ENCODE measurements at regions not wholly inside any gene's neighbourhood (a gene's known extent, or its start where the extent isn't known, plus 50 kb on each side); places are given as distances from the start of the nearest gene placed in this dataset.
"Not testable (repeated sequence)": the region's sequence is repeated elsewhere in the genome, so short reads cannot be mapped to it uniquely, and the experiment has no call there.

GRCh38 chr2:147033044-147033443 is 811.8 kb upstream of the ACVR2A start:
- DNase-seq (ENCODE audit: low read depth in 2 of 3, low spot score in 1 of 3): no peak

- no peak for DNase-seq (ENCODE audit: low read depth in 2 of 3, low spot score in 1 of 3)
Observed at GRCh38 chr2:147031897-147032296, 812.9 kb upstream of the ACVR2A start.

- no peak for DNase-seq (ENCODE audit: low read depth in 2 of 3, low spot score in 1 of 3)
Observed at GRCh38 chr2:147030966-147031720, 813.7 kb upstream of the ACVR2A start.

- DNase-seq (ENCODE audit: low read depth in 2 of 3, low spot score in 1 of 3): no peak
Observed at GRCh38 chr2:147027436-147027835, 817.4 kb upstream of the ACVR2A start.

- DNase-seq (ENCODE audit: low read depth in 2 of 3, low spot score in 1 of 3): no peak
Observed at GRCh38 chr2:147026664-147027295, 818.0 kb upstream of the ACVR2A start.

DNA sequence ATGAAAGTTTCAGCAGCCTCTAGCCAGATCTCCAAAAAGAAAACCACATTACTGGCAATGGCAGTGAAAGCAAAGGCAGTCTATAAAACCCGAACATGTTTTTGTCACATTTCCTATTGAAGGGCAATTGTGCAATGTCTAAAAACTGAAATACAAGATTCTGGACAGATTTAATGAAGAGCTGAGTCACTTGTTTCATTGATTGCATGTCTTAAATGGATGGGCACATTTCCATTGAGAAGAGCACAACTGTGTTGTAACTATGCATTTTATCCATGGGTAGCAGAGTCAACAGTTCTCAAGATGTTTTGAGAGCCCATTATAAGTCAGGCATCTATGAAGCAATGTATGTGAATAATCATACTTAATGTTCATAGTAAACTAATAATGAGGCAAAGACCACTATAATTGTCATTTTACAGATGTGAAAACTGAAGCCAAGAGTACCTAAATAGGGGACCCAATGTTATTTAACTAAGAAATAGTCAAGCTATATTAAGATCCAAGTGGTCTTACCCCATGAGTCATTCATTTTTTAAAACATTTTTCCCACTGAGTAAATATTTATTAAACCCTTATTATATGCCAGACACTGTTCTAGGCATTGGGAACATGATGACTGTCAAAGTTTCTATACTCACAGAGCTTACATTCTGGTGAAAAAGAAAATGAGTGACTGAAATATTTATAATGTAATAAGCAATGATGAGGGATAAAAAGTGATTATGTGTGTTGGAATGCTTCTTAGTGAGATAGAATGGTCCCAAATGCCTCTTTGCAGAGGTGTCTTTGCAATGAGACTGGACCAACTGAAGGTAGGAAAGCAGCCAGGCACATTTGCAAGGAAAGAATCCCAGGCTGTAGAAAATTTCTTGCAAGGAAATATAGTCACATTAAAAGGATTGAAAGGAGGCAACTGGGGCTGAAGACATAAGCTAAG is 818.9 kb upstream of the ACVR2A start:
- DNase-seq (ENCODE audit: low read depth in 2 of 3, low spot score in 1 of 3): no peak

- DNase-seq (ENCODE audit: low read depth in 2 of 3, low spot score in 1 of 3): no peak
Observed at GRCh38 chr2:147019311-147019710, 825.5 kb upstream of the ACVR2A start.

- no peak for DNase-seq (ENCODE audit: low read depth in 2 of 3, low spot score in 1 of 3)
Observed at GRCh38 chr2:147017951-147018645, 826.7 kb upstream of the ACVR2A start.

DNA sequence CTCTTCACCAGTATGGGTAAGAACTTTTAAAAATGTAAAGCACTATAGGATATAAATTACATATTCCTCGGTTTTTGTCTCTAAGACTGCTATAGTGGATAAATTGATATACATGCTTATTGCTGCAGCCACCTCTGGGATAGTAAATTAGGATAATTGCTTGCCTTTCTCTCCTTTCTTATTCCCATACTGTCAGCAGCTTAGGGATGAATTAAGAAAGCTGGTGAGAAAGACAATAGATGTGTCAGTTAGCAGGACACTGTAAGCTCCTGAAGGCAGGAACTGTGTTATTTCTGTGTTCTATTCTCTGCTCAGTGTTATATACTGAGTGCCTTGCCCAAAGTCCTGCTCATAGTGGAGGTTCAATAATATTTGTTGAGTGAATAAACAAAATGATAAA is 828.6 kb upstream of the ACVR2A start:
- DNase-seq (ENCODE audit: low read depth in 2 of 3, low spot score in 1 of 3): no peak

- no peak for DNase-seq (ENCODE audit: low read depth in 2 of 3, low spot score in 1 of 3)
Observed at GRCh38 chr2:147015591-147015990, 829.2 kb upstream of the ACVR2A start.

- no peak for DNase-seq (ENCODE audit: low read depth in 2 of 3, low spot score in 1 of 3)
Observed at GRCh38 chr2:147013696-147014392, 831.0 kb upstream of the ACVR2A start.

GRCh38 chr2:147008481-147008880 is 836.3 kb upstream of the ACVR2A start:
- no peak for DNase-seq (ENCODE audit: low read depth in 2 of 3, low spot score in 1 of 3)

DNA sequence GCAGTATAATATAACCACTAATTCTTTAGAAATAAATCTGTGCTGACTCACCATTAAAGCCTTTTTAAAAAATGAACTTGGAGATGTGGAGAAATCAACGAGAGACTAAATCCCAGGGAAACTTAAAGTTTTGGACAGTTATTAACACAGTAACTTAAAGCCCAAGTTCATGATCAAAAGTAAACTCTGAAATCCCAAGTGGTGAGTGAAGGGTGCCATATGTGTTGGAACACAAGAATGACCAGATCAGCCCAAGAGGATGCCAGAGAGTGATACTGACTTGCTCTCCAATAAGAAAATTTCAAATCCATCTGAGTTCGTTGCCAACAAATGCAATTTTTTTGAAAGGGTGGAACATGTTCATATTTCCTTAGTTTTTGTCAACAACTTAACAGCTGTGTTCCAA is 838.1 kb upstream of the ACVR2A start:
- DNase-seq (ENCODE audit: low read depth in 2 of 3, low spot score in 1 of 3): no peak

GRCh38 chr2:147003081-147003480 is 841.7 kb upstream of the ACVR2A start:
- DNase-seq (ENCODE audit: low read depth in 2 of 3, low spot score in 1 of 3): no peak

GRCh38 chr2:147002256-147002655 is 842.6 kb upstream of the ACVR2A start:
- no peak for DNase-seq (ENCODE audit: low read depth in 2 of 3, low spot score in 1 of 3)

- no peak for DNase-seq (ENCODE audit: low read depth in 2 of 3, low spot score in 1 of 3)
Observed at GRCh38 chr2:147001061-147001460, 843.8 kb upstream of the ACVR2A start.

- not testable (repeated sequence) for DNase-seq (ENCODE audit: low read depth in 2 of 3, low spot score in 1 of 3)
Observed at GRCh38 chr2:147000151-147000550, 844.7 kb upstream of the ACVR2A start.

DNA sequence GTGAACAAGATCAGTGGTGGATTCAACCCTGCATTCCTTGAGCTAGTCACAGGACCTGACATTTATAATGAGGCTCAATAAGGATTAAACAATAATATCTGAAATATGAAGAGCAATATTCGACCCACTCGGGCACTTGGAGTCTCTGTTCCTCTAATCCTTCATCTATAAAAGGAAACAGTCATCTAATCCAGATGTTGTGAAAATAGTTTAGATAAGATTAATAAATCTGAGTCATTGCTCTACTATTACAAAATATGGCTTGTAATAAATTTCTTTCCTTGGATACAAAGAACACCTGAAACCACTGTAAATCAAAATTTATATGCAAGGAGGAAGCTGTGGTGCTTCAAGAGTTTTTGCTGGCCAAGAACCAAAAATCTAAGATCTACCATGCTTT is 846.9 kb upstream of the ACVR2A start:
- DNase-seq (ENCODE audit: low read depth in 2 of 3, low spot score in 1 of 3): no peak

DNA sequence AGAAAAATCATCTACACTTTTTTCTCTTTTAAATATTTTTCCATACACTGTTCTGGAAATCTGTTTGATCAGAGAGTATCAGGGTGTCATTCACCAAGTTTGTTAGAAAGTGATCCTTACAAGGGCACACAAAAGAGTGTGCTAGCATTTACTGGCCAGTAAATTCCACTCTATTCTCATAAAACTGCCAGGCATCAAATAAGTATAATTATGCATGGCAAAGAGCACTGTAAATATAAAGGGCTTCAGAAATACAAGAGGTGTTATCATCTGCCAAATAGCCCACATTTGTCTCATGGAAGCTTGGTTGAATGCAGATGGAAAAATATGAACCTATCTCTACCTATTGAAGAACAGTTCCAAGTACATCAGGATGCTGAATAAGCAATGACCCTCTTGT is 847.3 kb upstream of the ACVR2A start:
- no peak for DNase-seq (ENCODE audit: low read depth in 2 of 3, low spot score in 1 of 3)

- DNase-seq (ENCODE audit: low read depth in 2 of 3, low spot score in 1 of 3): no peak
Observed at GRCh38 chr2:146994246-146994645, 850.6 kb upstream of the ACVR2A start.

GRCh38 chr2:146992466-146992865 is 852.4 kb upstream of the ACVR2A start:
- no peak for DNase-seq (ENCODE audit: low read depth in 2 of 3, low spot score in 1 of 3)

Data from stimulated activated CD4-positive, alpha-beta T cell treated with anti-CD3 and anti-CD28 coated beads, Interleukin-12 subunit alpha, Interleukin-12 subunit beta, amount 100 ng/mL, for 48 hours (primary cell).